Activated CD8-positive, alpha-beta T cell treated with anti-CD3 and anti-CD28 coated beads for 36 hours (primary cell): ENCODE measurements at regions not wholly inside any gene's neighbourhood (a gene's known extent, or its start where the extent isn't known, plus 50 kb on each side); places are given as distances from the start of the nearest gene placed in this dataset.

Experiments
- ATAC-seq: fragments of 200-7000 bp; cut with Tn5 transposase; one replicate; pipeline ENCODE4 v1.10.0; 2021; ENCODE audit warnings: mild to moderate bottlenecking, moderate library complexity
- CTCF ChIA-PET: fragments of 350-600 bp; sonication (Branson Sonifier 250); formaldehyde crosslinking; loops from one replicate; lab custom pipeline; 2021; ENCODE audit warnings: antibody characterized with exemption; lab: Charles Lee
- POLR2A ChIA-PET: fragments of 350-600 bp; sonication (Branson Sonifier 250); formaldehyde crosslinking; loops from one replicate; lab custom pipeline; 2021; ENCODE audit warnings: antibody characterized with exemption; lab: Charles Lee
- DNase-seq: peaks from one replicate; pipeline ENCODE4 v3.0.0-alpha.2; 2020
- H3K27ac Mint-ChIP-seq: one replicate; pipeline ENCODE4 v1.8.0; 2021; ENCODE audit warnings: mild to moderate bottlenecking, mixed read lengths
- H3K27me3 Mint-ChIP-seq: one replicate; pipeline ENCODE4 v1.8.0; 2021; ENCODE audit warnings: mixed read lengths
- H3K36me3 Mint-ChIP-seq: one replicate; pipeline ENCODE4 v1.8.0; 2021; ENCODE audit warnings: low read depth, mixed read lengths
- H3K4me1 Mint-ChIP-seq: one replicate; pipeline ENCODE4 v1.8.0; 2021; ENCODE audit warnings: low read depth, mixed read lengths
- H3K4me3 Mint-ChIP-seq: one replicate; pipeline ENCODE4 v1.8.0; 2021; ENCODE audit warnings: mild to moderate bottlenecking, moderate library complexity, mixed read lengths
- H3K9me3 Mint-ChIP-seq: one replicate; pipeline ENCODE4 v1.8.0; 2021; ENCODE audit warnings: mixed read lengths
- intact Hi-C: fragments of 100-400 bp; cut with micrococcal nuclease; formaldehyde crosslinking; loops from one replicate; pipeline ENCODE4 v1.10.0; 2022
- TF ChIP-seq, protein P1 (sequence below): fragments of 200-600 bp; IDR thresholded peaks from one replicate; pipeline ENCODE4 v1.8.0; 2022; ENCODE audit warnings: antibody characterized with exemption, mild to moderate bottlenecking

- no peaks in the 10 kb centered on the region for H3K9me3 Mint-ChIP-seq
- DNase-seq (no peak), ATAC-seq (no peak)
- intact Hi-C loops = no loop called here
- H3K27me3 Mint-ChIP-seq = no peaks in the 10 kb centered on the region
- peaks cover 10% of the 10 kb centered on the region for H3K4me1 Mint-ChIP-seq
- CTCF ChIA-PET = interaction anchor here (0.8 kb wide), 2 partner anchors 26 to 94 kb away, joined by 3 read pairs; no protein-coding TSS in a partner anchor
- no peak overlapping the region for H3K27ac Mint-ChIP-seq
- H3K4me3 Mint-ChIP-seq = no peak overlapping the region
- H3K36me3 Mint-ChIP-seq = no peaks in the 10 kb centered on the region
- POLR2A ChIA-PET = no interaction called here
- TF ChIP-seq, protein P1, sequence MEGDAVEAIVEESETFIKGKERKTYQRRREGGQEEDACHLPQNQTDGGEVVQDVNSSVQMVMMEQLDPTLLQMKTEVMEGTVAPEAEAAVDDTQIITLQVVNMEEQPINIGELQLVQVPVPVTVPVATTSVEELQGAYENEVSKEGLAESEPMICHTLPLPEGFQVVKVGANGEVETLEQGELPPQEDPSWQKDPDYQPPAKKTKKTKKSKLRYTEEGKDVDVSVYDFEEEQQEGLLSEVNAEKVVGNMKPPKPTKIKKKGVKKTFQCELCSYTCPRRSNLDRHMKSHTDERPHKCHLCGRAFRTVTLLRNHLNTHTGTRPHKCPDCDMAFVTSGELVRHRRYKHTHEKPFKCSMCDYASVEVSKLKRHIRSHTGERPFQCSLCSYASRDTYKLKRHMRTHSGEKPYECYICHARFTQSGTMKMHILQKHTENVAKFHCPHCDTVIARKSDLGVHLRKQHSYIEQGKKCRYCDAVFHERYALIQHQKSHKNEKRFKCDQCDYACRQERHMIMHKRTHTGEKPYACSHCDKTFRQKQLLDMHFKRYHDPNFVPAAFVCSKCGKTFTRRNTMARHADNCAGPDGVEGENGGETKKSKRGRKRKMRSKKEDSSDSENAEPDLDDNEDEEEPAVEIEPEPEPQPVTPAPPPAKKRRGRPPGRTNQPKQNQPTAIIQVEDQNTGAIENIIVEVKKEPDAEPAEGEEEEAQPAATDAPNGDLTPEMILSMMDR = no peak
Measured at GRCh38 chr10:61845196-61845949, 56.1 kb upstream of the ARID5B start.

- intact Hi-C loops = no loop called here
- DNase-seq (no peak), ATAC-seq (no peak)
- TF ChIP-seq, protein P1 = no peak
- H3K4me1 Mint-ChIP-seq = peaks cover 10% of the 10 kb centered on the region
- no peak overlapping the region for H3K27ac Mint-ChIP-seq
- H3K4me3 Mint-ChIP-seq = no peak overlapping the region
- peaks cover 1% of the 10 kb centered on the region for H3K27me3 Mint-ChIP-seq
- no peaks in the 10 kb centered on the region for H3K9me3 Mint-ChIP-seq
- ChIA-PET POLR2A (no interaction called here), CTCF (interaction anchor here (0.8 kb wide), 1 partner anchor 94 kb away, joined by 3 read pairs; no protein-coding TSS in a partner anchor)
- H3K36me3 Mint-ChIP-seq = no peaks in the 10 kb centered on the region
Measured at GRCh38 chr10:61845950-61846268, 55.6 kb upstream of the ARID5B start.

DNA sequence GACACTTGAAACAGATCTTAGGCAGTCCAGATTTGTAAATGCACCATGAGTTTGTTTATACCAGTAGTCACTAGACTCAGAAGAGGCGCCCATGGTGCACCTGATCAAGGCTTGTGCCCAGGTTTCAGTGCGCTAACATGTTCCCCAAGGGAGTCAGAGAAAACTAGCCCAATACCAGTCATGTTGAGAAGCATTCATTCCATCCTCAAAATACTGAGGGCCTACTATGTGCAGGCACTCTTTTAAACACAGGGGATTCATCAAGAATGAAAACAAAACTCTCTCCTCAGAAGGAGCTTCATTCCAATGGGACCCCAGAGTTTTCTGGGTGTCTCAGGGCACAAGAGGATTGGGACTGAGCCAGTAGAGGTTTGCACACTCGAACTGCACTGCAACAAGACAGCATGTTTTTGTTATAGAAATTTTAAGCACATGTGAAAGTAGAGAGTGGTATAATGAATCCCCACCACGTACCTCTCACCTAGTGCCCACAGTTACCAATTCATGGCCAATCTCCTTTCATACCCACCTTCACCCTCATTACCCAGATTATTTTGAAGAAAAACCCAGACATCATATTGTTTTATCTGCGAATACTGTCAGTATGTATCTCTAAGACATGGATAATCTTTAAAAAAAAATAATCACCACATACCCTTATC lies 55.0 kb upstream of the ARID5B start:
- Mint-ChIP-seq H3K36me3 (no peaks in the 10 kb centered on the region), H3K4me1 (peaks cover 10% of the 10 kb centered on the region), H3K27me3 (peaks cover 1% of the 10 kb centered on the region), H3K27ac (no peak overlapping the region), H3K9me3 (no peaks in the 10 kb centered on the region), H3K4me3 (no peak overlapping the region)
- ATAC-seq (no peak), DNase-seq (no peak)
- ChIA-PET POLR2A (no interaction called here), CTCF (interaction anchor here (0.7 to 1.0 kb wide), 2 partner anchors 30 to 96 kb away, joined by 3 read pairs; no protein-coding TSS in a partner anchor)
- TF ChIP-seq, protein P1 = no peak
- intact Hi-C loops = no loop called here

DNA sequence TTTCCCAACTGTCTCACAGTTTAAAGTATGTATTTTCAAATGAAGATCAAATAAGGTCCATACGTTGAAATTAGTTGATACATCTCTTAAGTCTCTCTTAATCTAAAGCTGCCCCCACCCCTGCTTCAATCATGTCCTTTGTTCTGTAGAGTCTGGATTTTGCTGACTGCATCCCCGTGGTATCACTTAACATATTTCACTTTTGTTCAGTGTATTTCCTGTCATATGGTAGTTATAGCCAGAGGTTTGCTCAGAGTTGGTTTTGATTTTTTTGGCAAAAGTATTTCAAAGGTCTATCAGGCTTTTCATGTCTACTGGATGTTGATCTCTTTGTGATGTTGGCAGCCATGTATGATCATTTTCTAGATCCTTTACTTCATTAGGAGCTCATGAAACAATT lies 54.4 kb upstream of the ARID5B start:
- no peak overlapping the region for H3K4me3 Mint-ChIP-seq
- intact Hi-C loops = no loop called here
- peaks cover 1% of the 10 kb centered on the region for H3K27me3 Mint-ChIP-seq
- H3K4me1 Mint-ChIP-seq = peaks cover 10% of the 10 kb centered on the region
- DNase-seq = no peak
- H3K36me3 Mint-ChIP-seq = no peaks in the 10 kb centered on the region
- TF ChIP-seq, protein P1 = no peak
- ChIA-PET CTCF (interaction anchor here (0.7 to 1.1 kb wide), 3 partner anchors 29 to 97 kb away, joined by 3 read pairs; no protein-coding TSS in a partner anchor), POLR2A (no interaction called here)
- ATAC-seq = no peak
- no peak overlapping the region for H3K27ac Mint-ChIP-seq
- H3K9me3 Mint-ChIP-seq = no peaks in the 10 kb centered on the region

GRCh38 chr10:61847640-61848039 lies 53.9 kb upstream of the ARID5B start:
- CTCF ChIA-PET = interaction anchor here (1.0 to 1.1 kb wide), 2 partner anchors 29 to 98 kb away, joined by 3 read pairs; no protein-coding TSS in a partner anchor
- Mint-ChIP-seq H3K9me3 (no peaks in the 10 kb centered on the region), H3K4me3 (no peak overlapping the region), H3K36me3 (no peaks in the 10 kb centered on the region), H3K27ac (no peak overlapping the region), H3K4me1 (peaks cover 10% of the 10 kb centered on the region), H3K27me3 (peaks cover 1% of the 10 kb centered on the region)
- POLR2A ChIA-PET = no interaction called here
- DNase-seq (no peak), ATAC-seq (no peak)
- TF ChIP-seq, protein P1 = no peak
- intact Hi-C loops = no loop called here
